IMR-90 (cell line): ENCODE measurements at regions not wholly inside any gene's neighbourhood (a gene's known extent, or its start where the extent isn't known, plus 50 kb on each side); places are given as distances from the start of the nearest gene placed in this dataset.

ENCODE experiments used
- ATAC-seq: fragments of 200-7000 bp; cut with Tn5 transposase; 2 replicates; pipeline ENCODE4 v1.9.1; 2020; ENCODE audit warnings: low read depth, mild to moderate bottlenecking, moderate library complexity
- BruUV-seq: library from RNA; stranded (reverse); fragments of 400-500 nt; replicated peaks from 2 replicates; lab custom pipeline; 2021; lab: Mats Ljungman, UMichigan
- CTCF ChIA-PET: fragments of 300-600 bp; formaldehyde crosslinking; extraction: SDS; loops from one replicate; lab custom pipeline; 2021; ENCODE audit warnings: antibody characterized with exemption; lab: Yijun Ruan, JAX
- POLR2A ChIA-PET: fragments of 300-600 bp; sonication (Branson Sonifier 250); formaldehyde crosslinking; loops from one replicate; lab custom pipeline; 2022; ENCODE audit warnings: antibody characterized with exemption; ENCODE audit not compliant: unreplicated experiment; lab: Charles Lee
- DNase-seq: peaks from one replicate; pipeline ENCODE4 v3.0.0; 2013
- H2AFZ ChIP-seq: replicated peaks from 2 replicates; pipeline ENCODE3; 2013; ENCODE audit warnings: low read length, mild to moderate bottlenecking; ENCODE audit not compliant: poor library complexity
- H2AK5ac ChIP-seq: 2 replicates; pipeline ENCODE4 v1.6.1; 2013; ENCODE audit warnings: low read depth, low read length, inconsistent platforms
- H2AK9ac ChIP-seq: replicated peaks from 2 replicates; pipeline ENCODE3; 2013; ENCODE audit warnings: mild to moderate bottlenecking, low read depth, low read length, moderate library complexity; ENCODE audit not compliant: poor library complexity
- H2BK120ac ChIP-seq: 2 replicates; pipeline ENCODE4 v1.6.1; 2013; ENCODE audit warnings: low read depth, low read length, inconsistent platforms
- H2BK15ac ChIP-seq: 3 replicates; pipeline ENCODE4 v1.6.1; 2013; ENCODE audit warnings: low read depth, low read length, inconsistent platforms
- H2BK20ac ChIP-seq: 2 replicates; pipeline ENCODE4 v1.6.1; 2013; ENCODE audit warnings: low read depth, mild to moderate bottlenecking, inconsistent platforms, low read length, moderate library complexity
- H2BK5ac ChIP-seq: 2 replicates; pipeline ENCODE4 v1.6.1; 2013; ENCODE audit warnings: mild to moderate bottlenecking, low read depth, low read length, inconsistent platforms; ENCODE audit not compliant: poor library complexity, severe bottlenecking
- H3K14ac ChIP-seq: replicated peaks from 2 replicates; pipeline ENCODE4 v1.6.1; 2013; ENCODE audit warnings: low read depth, low read length, inconsistent platforms
- H3K18ac ChIP-seq: 2 replicates; pipeline ENCODE4 v1.6.1; 2013; ENCODE audit warnings: low read depth, low read length, control low read depth
- H3K23ac ChIP-seq: 2 replicates; pipeline ENCODE4 v1.6.1; 2013; ENCODE audit warnings: low read depth, low read length, inconsistent platforms
- H3K27ac ChIP-seq: 2 replicates; pipeline ENCODE4 v1.5.1; 2013; ENCODE audit warnings: mild to moderate bottlenecking, control low read depth, low read length; ENCODE audit not compliant: insufficient read depth
- H3K27me3 ChIP-seq: 2 replicates; pipeline ENCODE4 v1.6.1; 2013; ENCODE audit warnings: low read length; ENCODE audit not compliant: control insufficient read depth, insufficient read depth
- H3K36me3 ChIP-seq: 2 replicates; pipeline ENCODE4 v1.6.1; 2013; ENCODE audit warnings: low read length, mixed read lengths; ENCODE audit not compliant: control insufficient read depth, insufficient read depth
- H3K4ac ChIP-seq: 2 replicates; pipeline ENCODE4 v1.6.1; 2013; ENCODE audit warnings: low read depth, low read length, inconsistent platforms
- H3K4me1 ChIP-seq: 2 replicates; pipeline ENCODE4 v1.6.1; 2013; ENCODE audit warnings: low read length, mixed read lengths; ENCODE audit not compliant: control insufficient read depth, insufficient read depth
- H3K4me2 ChIP-seq: 2 replicates; pipeline ENCODE4 v1.6.1; 2013; ENCODE audit warnings: low read depth, mild to moderate bottlenecking, control low read depth, low read length, moderate library complexity
- H3K4me3 ChIP-seq: 2 replicates; pipeline ENCODE4 v1.5.1; 2013; ENCODE audit warnings: low read depth, mild to moderate bottlenecking, control low read depth, low read length, moderate library complexity; ENCODE audit not compliant: insufficient read depth
- H3K56ac ChIP-seq: 2 replicates; pipeline ENCODE4 v1.6.1; 2013; ENCODE audit warnings: low read length, inconsistent platforms; ENCODE audit not compliant: insufficient read depth; ENCODE audit errors: extremely low read depth
- H3K79me1 ChIP-seq, 2 experiments: 2 replicates each; pipeline ENCODE4 v1.6.1; 2013; ENCODE audit warnings: low read length in 2 of 2, inconsistent platforms in 1 of 2, low read depth in 1 of 2
- H3K9ac ChIP-seq: 2 replicates; pipeline ENCODE4 v1.6.1; 2013; ENCODE audit warnings: low read depth, low read length, control low read depth
- H3K9me1 ChIP-seq: 2 replicates; pipeline ENCODE4 v1.6.1; 2013; ENCODE audit warnings: low read length, inconsistent platforms; ENCODE audit not compliant: insufficient read depth
- H3K9me3 ChIP-seq: 2 replicates; pipeline ENCODE4 v1.6.1; 2013; ENCODE audit warnings: low read length; ENCODE audit not compliant: control insufficient read depth, insufficient read depth
- H4K20me1 ChIP-seq: 2 replicates; pipeline ENCODE4 v1.6.1; 2013; ENCODE audit warnings: low read length, inconsistent platforms; ENCODE audit not compliant: insufficient read depth
- H4K5ac ChIP-seq: 2 replicates; pipeline ENCODE4 v1.6.1; 2013; ENCODE audit warnings: mild to moderate bottlenecking, low read depth, low read length, control low read depth
- H4K8ac ChIP-seq, 2 experiments: 2 replicates each; pipeline ENCODE4 v1.6.1; 2013; ENCODE audit warnings: low read depth in 2 of 2, low read length in 2 of 2, control low read depth in 1 of 2, inconsistent platforms in 1 of 2
- H4K91ac ChIP-seq: 2 replicates; pipeline ENCODE4 v1.6.1; 2013; ENCODE audit warnings: low read depth, low read length, inconsistent platforms; ENCODE audit not compliant: insufficient read depth
- MAFK ChIP-seq: IDR thresholded peaks from 2 replicates; pipeline ENCODE4 v1.6.1; 2012; ENCODE audit warnings: low read depth, low read length, improper control_type of control experiment
- WGBS, 2 experiments: methylation state at CpG; one replicate each; pipeline versions ENCODE4 v1.1.5 to v1.1.7; 2013; ENCODE audit warnings: missing lambda C conversion rate in 2 of 2; ENCODE audit not compliant: insufficient read length in 1 of 2; ENCODE audit errors: extremely low coverage in 2 of 2; 5-methylcytosine and 5-hydroxymethylcytosine counted together
- dilution Hi-C: fragments of 300-500 bp; cut with HindIII; formaldehyde crosslinking; loops from one replicate; pipeline ENCODE4 v1.14.3; 2018; ENCODE audit warnings: low sequenced_read_pairs; ENCODE audit not compliant: unreplicated experiment
- in situ Hi-C: fragments of 300-500 bp; cut with MboI; formaldehyde crosslinking; loops from 3 replicates; pipeline ENCODE4 v1.14.3; 2019; ENCODE audit warnings: low sequenced_read_pairs, inconsistent platforms, mixed read lengths
- intact Hi-C: fragments of 100-400 bp; cut with micrococcal nuclease; formaldehyde crosslinking; loops from 2 replicates; pipeline ENCODE4 v1.10.0; 2022
- TF ChIP-seq, protein P1 (sequence below): fragments of 150-350 bp; IDR thresholded peaks from 2 replicates; pipeline ENCODE4 v1.6.1; 2017; ENCODE audit warnings: mild to moderate bottlenecking, antibody characterized with exemption, low read length, low read depth

GRCh38 chr15:100810229-100810628 lies 69.4 kb upstream of the ALDH1A3 start:
- Histone ChIP-seq H4K20me1 (no peaks in the 10 kb centered on the region), H3K4ac (no peak overlapping the region), H3K9ac (no peak overlapping the region), H2AFZ (no peak overlapping the region), H3K4me2 (no peak overlapping the region), H2BK15ac (no peak overlapping the region), H3K23ac (no peak overlapping the region), H2AK5ac (no peak overlapping the region), H3K56ac (no peak overlapping the region), H3K18ac (no peak overlapping the region), H2AK9ac (no peak overlapping the region), H3K4me1 (no peaks in the 10 kb centered on the region), H3K9me1 (no peaks in the 10 kb centered on the region), H3K4me3 (no peak overlapping the region), H4K8ac (no peak overlapping the region), H3K27ac (no peak overlapping the region), H3K36me3 (no peaks in the 10 kb centered on the region), H4K91ac (no peak overlapping the region), H3K14ac (no peak overlapping the region), H2BK20ac (no peak overlapping the region), H3K79me1 (no peaks in the 10 kb centered on the region), H3K9me3 (peaks cover 5% of the 10 kb centered on the region), H2BK5ac (no peak overlapping the region), H4K5ac (no peak overlapping the region), H2BK120ac (no peak overlapping the region), H3K27me3 (no peaks in the 10 kb centered on the region)
- intact Hi-C loops (no loop called here), dilution Hi-C loops (no loop called here), in situ Hi-C loops (no loop called here)
- ATAC-seq (no peak), DNase-seq (no peak)
- WGBS, 2 experiments: no CpG with 5 or more reads among the region's 2 CpGs
- ChIA-PET CTCF (no interaction called here), POLR2A (no interaction called here)
- BruUV-seq: no TSS peak
- TF ChIP-seq MAFK: peak; percentile 44
- TF ChIP-seq, protein P1, sequence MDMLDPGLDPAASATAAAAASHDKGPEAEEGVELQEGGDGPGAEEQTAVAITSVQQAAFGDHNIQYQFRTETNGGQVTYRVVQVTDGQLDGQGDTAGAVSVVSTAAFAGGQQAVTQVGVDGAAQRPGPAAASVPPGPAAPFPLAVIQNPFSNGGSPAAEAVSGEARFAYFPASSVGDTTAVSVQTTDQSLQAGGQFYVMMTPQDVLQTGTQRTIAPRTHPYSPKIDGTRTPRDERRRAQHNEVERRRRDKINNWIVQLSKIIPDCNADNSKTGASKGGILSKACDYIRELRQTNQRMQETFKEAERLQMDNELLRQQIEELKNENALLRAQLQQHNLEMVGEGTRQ: no peak
